ENCODE measurements at regions not wholly inside any gene's neighbourhood (a gene's known extent, or its start where the extent isn't known, plus 50 kb on each side); places are given as distances from the start of the nearest gene placed in this dataset.

GRCh38 chr5:73318308-73318719, 130.3 kb downstream of the FOXD1 start:
- Histone ChIP-seq H3K9ac (ENCODE audit: low read depth, low read length) (no peak overlapping the region), H3K18ac (ENCODE audit: low read depth, low read length) (no peak overlapping the region; the same call in 1 of the 2 replicates), H3K9me1 (ENCODE audit: insufficient read depth, low read length) (peaks cover 4% of the 10 kb centered on the region), H2BK5ac (ENCODE audit: low read depth, low read length, poor library complexity, severe bottlenecking) (no peak overlapping the region), H3K27me3 (ENCODE audit: control insufficient read depth, insufficient read depth, low read length) (no peaks in the 10 kb centered on the region), H3K23ac (ENCODE audit: low read depth, low read length) (0 out of 2 replicates have a peak overlapping the region, but pooled peaks have one; percentile 1), H2AFZ (replicated peaks; ENCODE audit: low read length, poor library complexity) (no peak overlapping the region), H4K20me1 (ENCODE audit: insufficient read depth, low read length) (no peaks in the 10 kb centered on the region), H3K36me3 (ENCODE audit: control insufficient read depth, insufficient read depth, low read length) (no peaks in the 10 kb centered on the region), H3K27ac (ENCODE audit: insufficient read depth, low read length) (no peak overlapping the region), H2BK120ac (ENCODE audit: low read depth, low read length) (peak overlapping the region; percentile 65; the same call in 1 of the 2 replicates), H4K8ac (ENCODE audit: low read depth in 2 of 2, low read length in 2 of 2) (peak overlapping the region in 1 of 2 experiments; percentile 27; a peak in 1 of 4 replicates), H2AK9ac (replicated peaks; ENCODE audit: low read depth, low read length, poor library complexity) (peak overlapping the region; percentile 7), H3K79me1 (ENCODE audit: low read depth in 1 of 2, low read length in 2 of 2) (no peaks in the 10 kb centered on the region), H4K91ac (ENCODE audit: insufficient read depth, low read depth, low read length) (peak overlapping the region; percentile 22), H2AK5ac (ENCODE audit: low read depth, low read length) (peak overlapping the region; percentile 61), H3K14ac (replicated peaks; ENCODE audit: low read depth, low read length) (peak overlapping the region; percentile 16; the same call in 1 of the 2 replicates), H3K4me2 (ENCODE audit: low read depth, low read length) (no peak overlapping the region), H3K4ac (ENCODE audit: low read depth, low read length) (peak overlapping the region; percentile 6; the same call in 1 of the 2 replicates), H3K9me3 (ENCODE audit: control insufficient read depth, insufficient read depth, low read length) (peaks cover 2% of the 10 kb centered on the region; the same call in 1 of the 2 replicates), H3K4me3 (ENCODE audit: insufficient read depth, low read depth, low read length) (no peak overlapping the region), H4K5ac (ENCODE audit: low read depth, low read length) (no peak overlapping the region), H2BK20ac (ENCODE audit: low read depth, low read length) (peak overlapping the region; percentile 5; the same call in 1 of the 2 replicates), H3K4me1 (ENCODE audit: control insufficient read depth, insufficient read depth, low read length) (peaks cover 5% of the 10 kb centered on the region), H2BK15ac (ENCODE audit: low read depth, low read length) (peak overlapping the region; percentile 84; the same call in 2 of the 3 replicates), H3K56ac (ENCODE audit: extremely low read depth, insufficient read depth, low read length) (no peak overlapping the region)
- TF ChIP-seq CEBPB (IDR thresholded peaks at IDR 0.05; ENCODE audit: low read depth, low read length): peak; percentile 42; the same call in 1 of the 2 replicates
- TF ChIP-seq SMC3 (IDR thresholded peaks at IDR 0.05; ENCODE audit: low read depth, low read length): no peak
- ATAC-seq (ENCODE audit: low read depth) (peak; percentile 30), DNase-seq (peak; percentile 77)
- WGBS, 2 experiments (ENCODE audit: extremely low coverage in 2 of 2, insufficient read length in 1 of 2): no CpG with 5 or more reads among the region's 1 CpG
- in situ Hi-C loops (cut with MboI; ENCODE audit: low sequenced_read_pairs): no loop called here
- POLR2A ChIA-PET (ENCODE audit: unreplicated experiment): no interaction called here
- CTCF ChIA-PET: interaction anchor here (1.6 kb wide), 1 partner anchor 133 kb away, joined by 3 read pairs; no protein-coding TSS in a partner anchor
- BruUV-seq (replicated peaks): no TSS peak
- dilution Hi-C loops (cut with HindIII; ENCODE audit: low sequenced_read_pairs, unreplicated experiment): no loop called here
- intact Hi-C loops (cut with micrococcal nuclease): no loop called here

Measured in IMR-90 (cell line).